ENCODE measurements at regions not wholly inside any gene's neighbourhood (a gene's known extent, or its start where the extent isn't known, plus 50 kb on each side); places are given as distances from the start of the nearest gene placed in this dataset.
"Not testable (repeated sequence)": the region's sequence is repeated elsewhere in the genome, so short reads cannot be mapped to it uniquely, and the experiment has no call there.

- no peaks in the 10 kb centered on the region for H3K27me3 Mint-ChIP-seq
- no peaks in the 10 kb centered on the region for H3K9me3 Mint-ChIP-seq
- H3K4me1 Mint-ChIP-seq: no peaks in the 10 kb centered on the region
- no peak overlapping the region for H3K27ac Mint-ChIP-seq
- ATAC-seq (ENCODE audit: low read depth) (no peak), DNase-seq (no peak)
- ChIA-PET CTCF (no interaction called here), POLR2A (no interaction called here)
- no peaks in the 10 kb centered on the region for H3K36me3 Mint-ChIP-seq (ENCODE audit: low read depth)
- H3K4me3 Mint-ChIP-seq: no peak overlapping the region
- TF ChIP-seq CTCF (IDR thresholded peaks at IDR 0.05): no peak
- intact Hi-C loops (cut with micrococcal nuclease): no loop called here
These were observed 1081.5 kb downstream of the GALC start for GRCh38 chr14:86911486-86911885.

- CTCF ChIA-PET; H3K4me1 Mint-ChIP-seq; ATAC-seq (ENCODE audit: low read depth); H3K9me3 Mint-ChIP-seq; H3K27ac Mint-ChIP-seq; H3K4me3 Mint-ChIP-seq; H3K36me3 Mint-ChIP-seq (ENCODE audit: low read depth); DNase-seq; H3K27me3 Mint-ChIP-seq; POLR2A ChIA-PET; intact Hi-C loops (cut with micrococcal nuclease): not testable (repeated sequence)
These were observed 1087.5 kb downstream of the GALC start for GRCh38 chr14:86905386-86905926.

GRCh38 chr14:86902176-86902950, 1090.6 kb downstream of the GALC start:
- H3K4me3 Mint-ChIP-seq: no peak overlapping the region
- no peak for TF ChIP-seq CTCF (IDR thresholded peaks at IDR 0.05)
- ATAC-seq (ENCODE audit: low read depth) (no peak), DNase-seq (no peak)
- H3K27ac Mint-ChIP-seq: no peak overlapping the region
- H3K4me1 Mint-ChIP-seq: no peaks in the 10 kb centered on the region
- H3K27me3 Mint-ChIP-seq: no peaks in the 10 kb centered on the region
- CTCF ChIA-PET: no interaction called here
- no peaks in the 10 kb centered on the region for H3K36me3 Mint-ChIP-seq (ENCODE audit: low read depth)
- intact Hi-C loops (cut with micrococcal nuclease): no loop called here
- POLR2A ChIA-PET: no interaction called here
- no peaks in the 10 kb centered on the region for H3K9me3 Mint-ChIP-seq

- DNase-seq (no peak), ATAC-seq (ENCODE audit: low read depth) (no peak)
- no peaks in the 10 kb centered on the region for H3K27me3 Mint-ChIP-seq
- H3K27ac Mint-ChIP-seq: no peak overlapping the region
- no peaks in the 10 kb centered on the region for H3K4me1 Mint-ChIP-seq
- H3K4me3 Mint-ChIP-seq: no peak overlapping the region
- intact Hi-C loops (cut with micrococcal nuclease): no loop called here
- H3K36me3 Mint-ChIP-seq (ENCODE audit: low read depth): no peaks in the 10 kb centered on the region
- CTCF ChIA-PET: no interaction called here
- H3K9me3 Mint-ChIP-seq: no peaks in the 10 kb centered on the region
- TF ChIP-seq CTCF (IDR thresholded peaks at IDR 0.05): no peak
- POLR2A ChIA-PET: no interaction called here
These were observed 1095.1 kb downstream of the GALC start for GRCh38 chr14:86897704-86898513.

GRCh38 chr14:86897224-86897623, 1095.8 kb downstream of the GALC start:
- ATAC-seq (ENCODE audit: low read depth) (no peak), DNase-seq (no peak)
- Mint-ChIP-seq H3K4me3 (no peak overlapping the region), H3K36me3 (ENCODE audit: low read depth) (no peaks in the 10 kb centered on the region), H3K9me3 (no peaks in the 10 kb centered on the region), H3K27ac (no peak overlapping the region), H3K4me1 (no peaks in the 10 kb centered on the region), H3K27me3 (no peaks in the 10 kb centered on the region)
- TF ChIP-seq CTCF (IDR thresholded peaks at IDR 0.05): no peak
- CTCF ChIA-PET: no interaction called here
- POLR2A ChIA-PET: no interaction called here
- intact Hi-C loops (cut with micrococcal nuclease): no loop called here
